ENCODE measurements at regions not wholly inside any gene's neighbourhood (a gene's known extent, or its start where the extent isn't known, plus 50 kb on each side); places are given as distances from the start of the nearest gene placed in this dataset.

DNA sequence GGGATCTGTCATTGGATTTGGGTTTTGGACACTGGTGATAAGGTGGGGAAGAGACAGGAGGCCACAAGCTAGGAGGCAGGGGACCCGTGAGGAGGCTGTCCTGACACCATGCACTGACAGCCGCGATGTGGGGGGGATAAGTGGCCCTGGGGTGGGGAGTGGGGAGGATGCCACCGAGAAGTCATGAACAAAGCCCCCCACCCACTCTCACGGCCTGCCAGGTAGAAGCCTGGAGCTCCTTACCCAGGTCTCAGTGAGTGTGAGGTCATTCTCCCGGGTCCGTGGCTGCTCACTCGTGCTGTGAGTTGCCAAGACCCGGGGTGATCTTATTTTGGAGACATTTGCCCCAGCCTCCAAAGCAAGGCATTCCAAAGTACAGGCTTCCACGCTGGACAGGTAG lies 165.9 kb upstream of the TNRC6C start:
- TF ChIP-seq, protein P1, sequence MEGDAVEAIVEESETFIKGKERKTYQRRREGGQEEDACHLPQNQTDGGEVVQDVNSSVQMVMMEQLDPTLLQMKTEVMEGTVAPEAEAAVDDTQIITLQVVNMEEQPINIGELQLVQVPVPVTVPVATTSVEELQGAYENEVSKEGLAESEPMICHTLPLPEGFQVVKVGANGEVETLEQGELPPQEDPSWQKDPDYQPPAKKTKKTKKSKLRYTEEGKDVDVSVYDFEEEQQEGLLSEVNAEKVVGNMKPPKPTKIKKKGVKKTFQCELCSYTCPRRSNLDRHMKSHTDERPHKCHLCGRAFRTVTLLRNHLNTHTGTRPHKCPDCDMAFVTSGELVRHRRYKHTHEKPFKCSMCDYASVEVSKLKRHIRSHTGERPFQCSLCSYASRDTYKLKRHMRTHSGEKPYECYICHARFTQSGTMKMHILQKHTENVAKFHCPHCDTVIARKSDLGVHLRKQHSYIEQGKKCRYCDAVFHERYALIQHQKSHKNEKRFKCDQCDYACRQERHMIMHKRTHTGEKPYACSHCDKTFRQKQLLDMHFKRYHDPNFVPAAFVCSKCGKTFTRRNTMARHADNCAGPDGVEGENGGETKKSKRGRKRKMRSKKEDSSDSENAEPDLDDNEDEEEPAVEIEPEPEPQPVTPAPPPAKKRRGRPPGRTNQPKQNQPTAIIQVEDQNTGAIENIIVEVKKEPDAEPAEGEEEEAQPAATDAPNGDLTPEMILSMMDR (IDR thresholded peaks at IDR 0.05): no peak
- no peak for TF ChIP-seq EP300 (IDR thresholded peaks at IDR 0.05)

Data from stomach (tissue), 4 donors.